Vagina (tissue), 2 donors: ENCODE measurements at regions not wholly inside any gene's neighbourhood (a gene's known extent, or its start where the extent isn't known, plus 50 kb on each side); places are given as distances from the start of the nearest gene placed in this dataset.
A peak's percentile ranks its signal among the peaks of the same experiment; 100 is the strongest.

Experiments
- DNase-seq, 2 donors: peaks; one replicate each; pipeline ENCODE4 v3.0.0-alpha.2; 2017; ENCODE audit errors: extremely low spot score in 2 of 2
- H3K27ac ChIP-seq: fragments of 200-600 bp; sonication (generic); one replicate; pipeline ENCODE4 v1.5.1; 2019
- H3K27me3 ChIP-seq: fragments of 200-600 bp; sonication (generic); one replicate; pipeline ENCODE4 v1.5.1; 2019
- H3K36me3 ChIP-seq, 2 donors: fragments of 200-600 bp; sonication (generic); one replicate each; pipeline ENCODE4 v1.5.1; 2017 to 2019
- H3K4me1 ChIP-seq: fragments of 200-600 bp; sonication (generic); one replicate; pipeline ENCODE4 v1.5.1; 2019
- H3K4me3 ChIP-seq, 2 donors: fragments of 200-600 bp; sonication (generic); 1 replicate in 1 of 2; 2 replicates in 1 of 2; pipeline ENCODE4 v1.5.1; 2016 to 2019
- H3K9me3 ChIP-seq: fragments of 200-600 bp; sonication (generic); one replicate; pipeline ENCODE4 v1.5.1; 2019
- POLR2A ChIP-seq, 2 donors: fragments of 450-650 bp; IDR thresholded peaks; one replicate each; pipeline ENCODE4 v1.6.1; 2017; ENCODE audit warnings: antibody characterized with exemption in 2 of 2, mild to moderate bottlenecking in 2 of 2, moderate library complexity in 2 of 2
- POLR2AphosphoS5 ChIP-seq, 2 donors: sonication (generic); formaldehyde crosslinking; IDR thresholded peaks; one replicate each; pipeline ENCODE4 v1.9.0; 2017; ENCODE audit warnings: antibody characterized with exemption in 2 of 2, mild to moderate bottlenecking in 2 of 2, low read depth in 1 of 2; ENCODE audit not compliant: insufficient read depth in 1 of 2
- intact Hi-C: fragments of 100-400 bp; cut with DNase I; formaldehyde crosslinking; loops from one replicate; pipeline ENCODE4 v1.15.1; 2023
- TF ChIP-seq, protein P1 (sequence below), 3 experiments: fragments of 450-650 bp in 2 of 3; fragments of 200-600 bp in 1 of 3; sonication (generic) in 1 of 3; IDR thresholded peaks; one replicate each; pipeline ENCODE4 v1.5.1; 2017 to 2019; ENCODE audit warnings: antibody characterized with exemption in 3 of 3, mild to moderate bottlenecking in 2 of 3, moderate library complexity in 2 of 3

DNA sequence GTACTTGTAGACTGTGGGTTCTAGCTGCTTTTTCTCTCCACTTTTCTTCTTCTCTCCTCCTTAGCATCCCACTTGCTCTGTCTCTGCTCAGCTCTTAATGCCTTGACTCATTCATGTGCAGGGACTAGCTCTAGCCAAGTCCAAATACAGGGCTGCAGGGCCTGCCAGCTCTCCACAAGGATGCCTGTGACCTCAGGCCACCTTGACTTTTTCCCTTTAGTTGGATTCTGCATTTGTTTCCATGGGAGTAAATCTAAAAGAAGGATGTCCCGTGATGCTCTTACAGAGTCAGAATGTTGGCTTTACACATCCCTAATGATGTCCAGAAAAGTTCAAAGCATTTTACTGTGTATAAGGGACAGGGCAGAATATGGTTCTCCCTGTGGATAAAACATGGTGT lies 101.8 kb upstream of the PREP start:
- Histone ChIP-seq H3K36me3 (no peaks in the 10 kb centered on the region), H3K27ac (peak overlapping the region; percentile 34), H3K27me3 (no peaks in the 10 kb centered on the region), H3K4me3 (no peak overlapping the region), H3K4me1 (peaks cover 20% of the 10 kb centered on the region), H3K9me3 (no peaks in the 10 kb centered on the region)
- TF ChIP-seq POLR2AphosphoS5 (IDR thresholded peaks at IDR 0.05; ENCODE audit: insufficient read depth in 1 of 2, low read depth in 1 of 2) = peak in 1 of 2 donors; percentile 19
- TF ChIP-seq, protein P1, sequence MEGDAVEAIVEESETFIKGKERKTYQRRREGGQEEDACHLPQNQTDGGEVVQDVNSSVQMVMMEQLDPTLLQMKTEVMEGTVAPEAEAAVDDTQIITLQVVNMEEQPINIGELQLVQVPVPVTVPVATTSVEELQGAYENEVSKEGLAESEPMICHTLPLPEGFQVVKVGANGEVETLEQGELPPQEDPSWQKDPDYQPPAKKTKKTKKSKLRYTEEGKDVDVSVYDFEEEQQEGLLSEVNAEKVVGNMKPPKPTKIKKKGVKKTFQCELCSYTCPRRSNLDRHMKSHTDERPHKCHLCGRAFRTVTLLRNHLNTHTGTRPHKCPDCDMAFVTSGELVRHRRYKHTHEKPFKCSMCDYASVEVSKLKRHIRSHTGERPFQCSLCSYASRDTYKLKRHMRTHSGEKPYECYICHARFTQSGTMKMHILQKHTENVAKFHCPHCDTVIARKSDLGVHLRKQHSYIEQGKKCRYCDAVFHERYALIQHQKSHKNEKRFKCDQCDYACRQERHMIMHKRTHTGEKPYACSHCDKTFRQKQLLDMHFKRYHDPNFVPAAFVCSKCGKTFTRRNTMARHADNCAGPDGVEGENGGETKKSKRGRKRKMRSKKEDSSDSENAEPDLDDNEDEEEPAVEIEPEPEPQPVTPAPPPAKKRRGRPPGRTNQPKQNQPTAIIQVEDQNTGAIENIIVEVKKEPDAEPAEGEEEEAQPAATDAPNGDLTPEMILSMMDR (IDR thresholded peaks at IDR 0.05) = no peak
- DNase-seq = no peak
- intact Hi-C loops = no loop called here

DNA sequence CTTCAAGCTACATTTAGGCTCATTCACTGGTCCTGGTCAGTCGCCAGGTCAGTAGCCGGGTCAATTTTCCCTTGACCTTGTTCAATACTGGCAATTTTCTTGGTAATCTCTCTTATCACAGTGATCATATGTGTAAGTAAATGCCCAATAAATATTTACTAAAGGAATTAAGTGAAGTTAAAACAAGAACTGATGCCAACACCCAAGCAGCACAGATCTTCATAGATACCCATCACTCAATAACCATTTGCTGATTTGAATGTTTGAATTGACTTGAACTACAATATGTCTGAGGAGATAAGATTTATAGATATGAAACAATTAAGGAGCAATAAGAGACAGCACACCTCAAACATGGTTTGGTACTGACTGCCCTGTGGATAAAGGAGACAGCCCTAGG lies 100.8 kb upstream of the PREP start:
- Histone ChIP-seq H3K9me3 (no peaks in the 10 kb centered on the region), H3K36me3 (no peaks in the 10 kb centered on the region), H3K4me3 (no peak overlapping the region), H3K27me3 (no peaks in the 10 kb centered on the region), H3K27ac (no peak overlapping the region), H3K4me1 (peaks cover 20% of the 10 kb centered on the region)
- intact Hi-C loops = no loop called here
- no peak for TF ChIP-seq POLR2A (IDR thresholded peaks at IDR 0.05)
- TF ChIP-seq, protein P1 (IDR thresholded peaks at IDR 0.05) = no peak
- TF ChIP-seq POLR2AphosphoS5 (IDR thresholded peaks at IDR 0.05; ENCODE audit: insufficient read depth in 1 of 2, low read depth in 1 of 2) = no peak
- no peak for DNase-seq

DNA sequence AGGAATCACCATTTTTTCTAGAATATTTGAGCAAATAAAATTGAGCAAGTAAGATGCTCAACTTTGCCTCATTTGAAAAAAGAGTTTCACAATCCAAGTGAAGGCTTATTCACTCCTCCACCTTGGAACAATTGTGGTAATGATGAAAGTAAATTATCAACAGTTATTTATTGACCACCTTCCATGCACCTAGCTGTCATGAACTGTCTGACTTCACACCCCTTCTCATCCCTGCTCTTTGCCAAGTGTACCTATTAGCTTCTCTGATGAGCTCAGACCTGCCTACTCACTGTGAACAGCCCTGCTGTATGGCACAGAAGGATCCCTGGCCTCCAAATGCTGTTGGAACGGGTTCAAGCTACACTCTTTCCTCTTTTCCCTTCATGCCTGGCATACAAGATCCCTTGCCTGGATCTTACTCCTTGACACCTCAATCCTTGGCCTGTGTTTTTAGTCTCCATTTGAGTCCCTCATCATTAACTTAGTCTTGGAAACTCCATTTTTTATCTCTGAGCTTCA lies 99.0 kb upstream of the PREP start:
- H3K9me3 ChIP-seq = no peaks in the 10 kb centered on the region
- no peak for TF ChIP-seq POLR2AphosphoS5 (IDR thresholded peaks at IDR 0.05; ENCODE audit: insufficient read depth in 1 of 2, low read depth in 1 of 2)
- TF ChIP-seq, protein P1 (IDR thresholded peaks at IDR 0.05) = no peak
- H3K27ac ChIP-seq = peak overlapping the region; percentile 78
- intact Hi-C loops = no loop called here
- no peaks in the 10 kb centered on the region for H3K36me3 ChIP-seq
- peaks cover 20% of the 10 kb centered on the region for H3K4me1 ChIP-seq
- no peaks in the 10 kb centered on the region for H3K27me3 ChIP-seq
- no peak for DNase-seq
- no peak overlapping the region for H3K4me3 ChIP-seq

DNA sequence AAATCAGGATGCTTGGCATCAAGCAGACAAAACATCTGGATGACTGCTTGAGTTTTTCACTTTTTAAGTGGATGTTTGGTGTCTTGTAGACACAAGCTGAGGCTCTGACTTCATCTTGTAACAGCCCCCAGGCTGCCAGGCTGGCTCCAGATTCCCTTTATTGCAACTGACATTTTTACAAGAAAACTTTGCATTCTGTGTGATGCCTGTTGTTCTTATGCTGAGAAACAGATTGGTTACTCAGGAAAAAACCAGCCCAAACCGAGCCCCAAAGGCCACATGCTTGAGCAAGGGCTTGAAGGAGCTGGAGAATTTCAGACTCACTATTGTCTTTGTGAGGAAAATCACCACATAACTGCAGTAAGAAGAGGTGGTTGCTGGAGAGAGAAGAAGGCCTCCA lies 98.4 kb upstream of the PREP start:
- DNase-seq = no peak
- no peaks in the 10 kb centered on the region for H3K27me3 ChIP-seq
- H3K4me1 ChIP-seq = peaks cover 20% of the 10 kb centered on the region
- H3K4me3 ChIP-seq = no peak overlapping the region
- H3K36me3 ChIP-seq = no peaks in the 10 kb centered on the region
- no peaks in the 10 kb centered on the region for H3K9me3 ChIP-seq
- intact Hi-C loops = no loop called here
- H3K27ac ChIP-seq = peak overlapping the region; percentile 78
- TF ChIP-seq POLR2A (IDR thresholded peaks at IDR 0.05) (no peak), POLR2AphosphoS5 (IDR thresholded peaks at IDR 0.05; ENCODE audit: insufficient read depth in 1 of 2, low read depth in 1 of 2) (peak in 1 of 2 donors; percentile 17)
- TF ChIP-seq, protein P1 (IDR thresholded peaks at IDR 0.05) = no peak

DNA sequence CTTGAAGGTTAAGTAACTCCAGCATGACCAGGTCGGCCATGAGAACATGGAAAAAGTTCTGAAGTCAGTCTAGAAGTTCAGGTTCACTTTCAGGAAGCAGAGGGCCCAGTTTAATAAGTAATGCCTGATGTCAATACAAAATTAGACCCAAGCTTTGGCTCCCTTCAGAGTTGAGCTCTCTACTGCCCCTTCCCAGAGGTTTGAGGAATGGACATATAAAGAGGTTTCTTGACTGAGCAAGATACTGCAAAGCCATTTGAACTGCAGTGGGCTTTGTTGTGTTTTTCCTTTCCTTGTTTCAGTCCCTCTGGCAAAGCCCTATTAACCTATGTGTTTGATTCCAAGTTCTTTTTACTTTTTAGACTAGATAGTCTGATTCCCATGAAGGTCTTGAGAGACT lies 97.8 kb upstream of the PREP start:
- TF ChIP-seq POLR2A (IDR thresholded peaks at IDR 0.05) (no peak), POLR2AphosphoS5 (IDR thresholded peaks at IDR 0.05; ENCODE audit: insufficient read depth in 1 of 2, low read depth in 1 of 2) (no peak)
- TF ChIP-seq, protein P1 (IDR thresholded peaks at IDR 0.05) = no peak
- Histone ChIP-seq H3K9me3 (no peaks in the 10 kb centered on the region), H3K27ac (peak overlapping the region; percentile 46), H3K4me3 (no peak overlapping the region), H3K36me3 (no peaks in the 10 kb centered on the region), H3K4me1 (peaks cover 20% of the 10 kb centered on the region), H3K27me3 (no peaks in the 10 kb centered on the region)
- intact Hi-C loops = no loop called here
- DNase-seq = no peak
